HG03097 (cell line): ENCODE measurements at regions not wholly inside any gene's neighbourhood (a gene's known extent, or its start where the extent isn't known, plus 50 kb on each side); places are given as distances from the start of the nearest gene placed in this dataset.

Source experiments
- ATAC-seq: cut with Tn5 transposase; IDR thresholded peaks from one replicate; pipeline ENCODE4 v1.9.1; 2021; ENCODE audit not compliant: unreplicated experiment, low FRiP score

DNA sequence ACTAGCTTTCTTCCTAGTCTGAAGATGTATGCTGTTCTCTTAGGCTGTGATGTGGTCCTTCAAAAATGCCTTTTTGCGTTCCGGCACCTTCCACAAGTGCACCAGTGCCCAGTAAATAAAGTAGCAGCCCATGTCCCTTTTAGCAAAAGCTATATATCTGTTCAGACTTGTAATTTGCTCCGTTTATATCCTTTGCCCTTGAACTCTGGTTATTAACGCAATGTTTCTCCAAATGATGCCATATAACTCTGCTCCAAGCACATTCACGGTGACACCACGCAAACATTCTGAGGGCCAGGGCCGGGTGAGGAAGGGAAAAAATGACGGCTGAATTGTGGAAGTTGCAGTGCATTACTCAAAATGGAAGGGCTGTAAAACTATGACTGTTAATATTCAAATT lies 1001.1 kb upstream of the NR2F2 start:
- no peak for ATAC-seq

- ATAC-seq = no peak
These were observed 988.8 kb upstream of the NR2F2 start for GRCh38 chr15:95341686-95342085.

DNA sequence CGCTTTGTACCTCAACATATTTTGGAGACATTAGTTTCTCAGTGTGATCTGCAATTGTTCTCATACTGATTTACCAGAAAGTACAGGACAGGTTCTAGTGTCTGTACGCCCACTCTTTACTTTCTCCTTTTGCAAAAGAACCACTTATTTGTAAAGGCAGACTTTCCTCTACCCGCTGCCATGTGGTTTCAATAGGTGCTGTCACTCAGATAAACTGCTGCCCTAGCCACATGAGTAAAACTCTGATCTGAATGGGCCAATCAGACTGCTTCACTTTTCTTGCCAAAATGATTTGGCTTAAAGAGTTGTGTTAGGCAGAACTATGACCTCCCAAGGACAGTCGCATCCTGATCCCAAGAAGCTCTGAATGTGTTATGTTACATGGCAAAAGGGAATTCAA lies 984.6 kb upstream of the NR2F2 start:
- ATAC-seq = no peak

GRCh38 chr15:95346721-95347475 lies 983.6 kb upstream of the NR2F2 start:
- ATAC-seq = no peak

DNA sequence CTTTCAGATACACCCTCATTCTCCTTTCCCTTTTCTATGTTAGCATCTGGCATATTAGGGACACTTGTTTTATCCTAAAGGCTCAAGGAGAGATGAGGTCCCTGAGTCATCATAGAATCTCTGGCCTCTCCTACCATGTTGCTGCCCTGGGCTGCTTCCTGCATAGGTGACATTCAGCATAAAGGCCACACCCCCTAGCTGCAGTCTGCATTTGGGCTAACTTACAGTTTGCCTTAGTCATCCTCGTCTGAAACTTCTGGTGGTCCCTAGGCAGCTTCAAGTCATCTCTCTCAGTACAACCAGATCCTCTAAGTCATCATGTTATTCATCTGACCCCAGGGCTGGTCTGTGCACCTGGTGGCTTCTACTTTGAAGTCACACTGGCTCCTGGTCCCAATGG lies 982.7 kb upstream of the NR2F2 start:
- ATAC-seq = no peak

DNA sequence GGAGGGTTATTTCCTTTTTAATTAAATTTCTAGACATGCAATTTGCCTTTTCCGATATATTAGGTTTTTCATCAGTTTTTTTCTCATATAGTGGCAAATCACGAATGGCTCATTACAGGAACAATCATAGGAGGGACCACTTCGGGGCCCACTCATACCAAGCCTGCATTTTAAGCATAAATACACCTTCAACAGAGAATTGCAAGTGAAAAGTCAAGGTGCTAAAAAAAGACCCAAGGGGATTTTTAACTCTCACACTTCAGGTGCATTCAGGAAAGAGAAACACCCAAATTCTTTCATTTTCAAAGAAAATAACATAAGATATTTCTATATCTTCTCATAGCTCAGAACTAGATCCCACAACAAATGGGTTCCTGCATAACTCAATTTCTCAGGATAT lies 979.6 kb upstream of the NR2F2 start:
- ATAC-seq = no peak

DNA sequence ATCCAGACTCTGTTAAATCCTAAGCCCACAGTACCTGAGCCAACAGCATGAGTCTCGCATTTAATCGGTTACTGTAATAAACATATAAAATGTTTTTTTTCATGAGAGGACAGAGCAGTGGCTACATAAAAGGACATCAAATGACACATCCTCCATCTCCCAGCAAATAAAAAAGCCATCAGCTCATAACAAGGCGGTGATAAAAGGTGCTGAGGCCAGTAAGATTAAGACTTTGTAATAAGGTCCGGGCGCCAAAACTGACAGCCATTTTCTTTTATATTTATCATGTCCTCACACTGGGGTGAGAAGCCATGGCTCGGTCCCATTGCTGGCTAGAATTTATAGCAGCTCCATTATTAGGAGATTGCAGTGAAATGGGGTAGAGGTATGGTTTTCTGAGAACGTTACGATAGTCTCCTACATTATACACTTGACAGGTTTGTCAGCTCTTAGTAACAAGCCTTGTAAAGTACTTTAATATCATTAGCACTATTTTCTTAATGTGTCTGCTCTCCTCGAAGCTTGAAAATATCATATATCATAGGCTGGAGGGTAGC lies 977.8 kb upstream of the NR2F2 start:
- ATAC-seq = no peak

- ATAC-seq = no peak
These were observed 977.0 kb upstream of the NR2F2 start for GRCh38 chr15:95353512-95353911.

GRCh38 chr15:95359966-95360365 lies 970.5 kb upstream of the NR2F2 start:
- no peak for ATAC-seq

- no peak for ATAC-seq
These were observed 968.2 kb upstream of the NR2F2 start for GRCh38 chr15:95362306-95362705.

DNA sequence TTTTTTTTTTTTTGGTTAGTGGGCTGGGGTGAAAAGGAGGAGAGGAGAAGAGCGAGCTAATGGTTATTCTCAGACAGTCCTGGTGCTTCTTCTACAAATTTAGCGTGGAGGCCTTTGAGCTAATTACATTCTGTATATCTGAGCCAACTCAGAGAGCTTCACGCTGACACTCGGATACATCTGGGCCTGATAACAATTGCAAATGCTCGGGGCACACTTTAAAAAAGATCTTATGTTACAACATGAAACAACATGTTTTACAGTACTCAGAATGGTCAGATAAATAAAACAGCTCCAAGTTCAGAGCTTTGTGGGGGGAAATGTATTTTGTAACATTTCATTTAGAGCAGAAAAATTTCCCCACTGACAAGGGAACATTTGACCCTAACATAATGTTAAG lies 966.9 kb upstream of the NR2F2 start:
- no peak for ATAC-seq

- no peak for ATAC-seq
These were observed 964.9 kb upstream of the NR2F2 start for GRCh38 chr15:95365511-95366107.

DNA sequence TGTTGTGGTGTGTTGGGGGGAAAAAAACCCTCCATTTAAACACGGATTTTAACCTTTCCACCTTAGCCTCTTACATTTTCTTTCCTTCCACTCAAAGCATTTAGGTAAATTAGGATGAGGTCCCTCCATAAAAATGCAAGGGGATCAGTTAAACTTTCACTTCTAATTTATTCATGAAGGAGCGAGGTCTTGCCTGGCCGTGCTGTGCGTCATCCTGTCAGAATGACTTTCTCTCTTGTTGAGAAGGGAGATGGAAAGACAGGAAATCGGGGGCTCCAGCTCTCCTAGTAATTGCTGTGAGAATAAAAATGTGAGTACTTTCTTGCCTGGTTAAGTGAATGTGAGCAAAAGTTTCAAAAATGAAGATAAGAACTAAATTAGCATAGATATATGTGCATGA lies 962.3 kb upstream of the NR2F2 start:
- no peak for ATAC-seq

- ATAC-seq = no peak
These were observed 961.5 kb upstream of the NR2F2 start for GRCh38 chr15:95368755-95369601.

- ATAC-seq = no peak
These were observed 960.2 kb upstream of the NR2F2 start for GRCh38 chr15:95370291-95370690.

DNA sequence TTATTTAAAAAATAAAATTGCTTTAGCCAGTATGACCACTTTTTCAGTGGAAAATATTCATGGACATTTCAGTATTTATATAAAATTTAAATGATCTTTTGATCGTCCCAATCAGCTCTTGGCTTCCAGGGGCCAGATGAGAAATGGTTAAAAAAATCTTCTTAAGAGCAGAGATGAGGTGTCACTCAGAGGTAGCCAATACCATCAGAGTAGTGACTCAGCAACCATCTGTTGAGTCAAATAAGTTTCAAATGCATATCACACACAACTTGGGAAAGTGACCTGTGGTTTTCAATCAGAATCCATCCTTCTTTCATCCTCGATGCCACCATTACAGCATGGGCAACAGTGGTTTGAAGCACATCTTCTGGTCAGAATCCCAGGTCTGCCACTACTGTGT lies 958.8 kb upstream of the NR2F2 start:
- ATAC-seq = no peak

DNA sequence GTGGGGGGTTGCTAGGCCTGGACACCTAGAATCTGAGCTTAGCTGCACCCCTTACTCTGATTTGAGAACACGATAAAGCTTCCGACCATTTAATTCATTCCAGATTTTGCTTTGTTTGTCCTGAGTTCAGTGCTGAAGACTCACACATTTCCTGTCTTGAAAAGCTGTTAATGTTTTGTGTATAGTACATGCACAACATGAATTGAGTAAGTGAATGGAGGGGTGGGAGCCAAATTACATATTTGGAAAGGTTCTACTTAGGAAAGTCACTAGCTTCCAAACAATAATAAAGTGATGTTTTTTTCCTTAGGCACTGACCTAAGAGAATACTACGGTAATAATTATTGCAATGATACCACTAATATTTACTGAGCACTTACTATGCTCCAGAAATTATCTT lies 955.2 kb upstream of the NR2F2 start:
- ATAC-seq = no peak

DNA sequence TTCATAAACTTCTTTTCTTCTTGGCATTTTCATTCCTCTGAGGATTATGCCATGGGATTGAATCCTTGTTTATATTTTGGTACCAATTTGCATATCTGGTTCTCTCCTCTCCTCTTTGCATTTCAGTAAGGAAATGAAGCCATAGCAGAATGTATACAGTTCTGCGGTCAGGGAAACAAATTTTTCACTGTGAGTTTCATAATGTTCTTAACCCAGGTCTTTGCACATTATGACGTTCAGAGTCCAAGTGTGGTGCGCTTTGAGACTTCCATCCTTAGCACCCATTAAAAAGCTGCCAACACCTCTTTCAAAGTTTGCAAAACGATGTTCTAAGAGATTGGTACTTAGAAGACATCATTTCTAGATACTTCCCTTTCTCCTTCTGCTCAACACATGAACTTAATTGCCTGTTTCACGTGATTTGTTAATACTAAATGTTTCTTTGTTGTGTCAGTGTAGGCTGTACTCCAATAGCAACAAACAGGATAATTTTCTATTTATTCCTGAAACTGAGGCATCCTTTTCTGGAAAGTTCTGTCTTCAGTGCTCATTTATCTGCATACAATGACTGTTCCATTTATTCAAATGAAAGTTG lies 953.1 kb upstream of the NR2F2 start:
- ATAC-seq = no peak

GRCh38 chr15:95394186-95395067 lies 936.1 kb upstream of the NR2F2 start:
- ATAC-seq = no peak

- ATAC-seq = no peak
These were observed 930.1 kb upstream of the NR2F2 start for GRCh38 chr15:95400428-95400827.
